SK-N-SH treated with all-trans-retinoic acid at 6 μM for 48 hours (cell line): ENCODE measurements at regions not wholly inside any gene's neighbourhood (a gene's known extent, or its start where the extent isn't known, plus 50 kb on each side); places are given as distances from the start of the nearest gene placed in this dataset.

Experiments used
- BACH2 ChIP-seq: fragments of 250-450 bp; sonication (Bioruptor Pico); IDR thresholded peaks from 2 replicates; pipeline ENCODE4 v1.9.0; 2021; ENCODE audit warnings: mild to moderate bottlenecking, borderline replicate concordance
- CREB5 ChIP-seq: fragments of 250-450 bp; sonication (Bioruptor Pico); IDR thresholded peaks from 2 replicates; pipeline ENCODE4 v1.5.1; 2020; ENCODE audit warnings: low read depth, mild to moderate bottlenecking, moderate library complexity
- ISL1 ChIP-seq: fragments of 250-450 bp; sonication (Bioruptor Pico); IDR thresholded peaks from 2 replicates; pipeline ENCODE4 v2.1.2; 2022; ENCODE audit warnings: mild to moderate bottlenecking, moderate library complexity
- RARB ChIP-seq: fragments of 250-450 bp; sonication (Bioruptor Pico); IDR thresholded peaks from 2 replicates; pipeline ENCODE4 v1.8.0; 2021; ENCODE audit warnings: mild to moderate bottlenecking, moderate library complexity
- ZFP3 ChIP-seq: fragments of 250-450 bp; sonication (Bioruptor Pico); IDR thresholded peaks from 2 replicates; pipeline ENCODE4 v1.5.0; 2020; ENCODE audit warnings: mild to moderate bottlenecking, moderate library complexity
- TF ChIP-seq, protein P1 (sequence below): fragments of 250-450 bp; sonication (Bioruptor Pico); IDR thresholded peaks from 2 replicates; pipeline ENCODE4 v1.8.0; 2020; ENCODE audit warnings: mild to moderate bottlenecking, moderate library complexity, borderline replicate concordance

GRCh38 chrX:40152741-40153344 is 55.1 kb upstream of the BCOR start:
- TF ChIP-seq, protein P1, sequence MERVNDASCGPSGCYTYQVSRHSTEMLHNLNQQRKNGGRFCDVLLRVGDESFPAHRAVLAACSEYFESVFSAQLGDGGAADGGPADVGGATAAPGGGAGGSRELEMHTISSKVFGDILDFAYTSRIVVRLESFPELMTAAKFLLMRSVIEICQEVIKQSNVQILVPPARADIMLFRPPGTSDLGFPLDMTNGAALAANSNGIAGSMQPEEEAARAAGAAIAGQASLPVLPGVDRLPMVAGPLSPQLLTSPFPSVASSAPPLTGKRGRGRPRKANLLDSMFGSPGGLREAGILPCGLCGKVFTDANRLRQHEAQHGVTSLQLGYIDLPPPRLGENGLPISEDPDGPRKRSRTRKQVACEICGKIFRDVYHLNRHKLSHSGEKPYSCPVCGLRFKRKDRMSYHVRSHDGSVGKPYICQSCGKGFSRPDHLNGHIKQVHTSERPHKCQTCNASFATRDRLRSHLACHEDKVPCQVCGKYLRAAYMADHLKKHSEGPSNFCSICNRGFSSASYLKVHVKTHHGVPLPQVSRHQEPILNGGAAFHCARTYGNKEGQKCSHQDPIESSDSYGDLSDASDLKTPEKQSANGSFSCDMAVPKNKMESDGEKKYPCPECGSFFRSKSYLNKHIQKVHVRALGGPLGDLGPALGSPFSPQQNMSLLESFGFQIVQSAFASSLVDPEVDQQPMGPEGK, result no peak
- TF ChIP-seq BACH2 (CRISPR knock-in tag) (no peak), CREB5 (CRISPR knock-in tag) (no peak), ZFP3 (no peak), RARB (CRISPR knock-in tag) (no peak), ISL1 (no peak)
